Testis (tissue), 2 donors: ENCODE measurements at regions not wholly inside any gene's neighbourhood (a gene's known extent, or its start where the extent isn't known, plus 50 kb on each side); places are given as distances from the start of the nearest gene placed in this dataset.

Experiments
- POLR2A ChIP-seq: fragments of 450-650 bp; IDR thresholded peaks from one replicate; pipeline ENCODE4 v1.6.1; 2017; ENCODE audit warnings: antibody characterized with exemption, mild to moderate bottlenecking, moderate library complexity
- TF ChIP-seq, protein P1 (sequence below), 3 experiments: fragments of 450-650 bp in 2 of 3; fragments of 200-600 bp in 1 of 3; sonication (generic) in 1 of 3; IDR thresholded peaks; one replicate each; pipeline ENCODE4 v1.5.1; 2016 to 2019; ENCODE audit warnings: antibody characterized with exemption in 3 of 3, mild to moderate bottlenecking in 2 of 3, moderate library complexity in 1 of 3

DNA sequence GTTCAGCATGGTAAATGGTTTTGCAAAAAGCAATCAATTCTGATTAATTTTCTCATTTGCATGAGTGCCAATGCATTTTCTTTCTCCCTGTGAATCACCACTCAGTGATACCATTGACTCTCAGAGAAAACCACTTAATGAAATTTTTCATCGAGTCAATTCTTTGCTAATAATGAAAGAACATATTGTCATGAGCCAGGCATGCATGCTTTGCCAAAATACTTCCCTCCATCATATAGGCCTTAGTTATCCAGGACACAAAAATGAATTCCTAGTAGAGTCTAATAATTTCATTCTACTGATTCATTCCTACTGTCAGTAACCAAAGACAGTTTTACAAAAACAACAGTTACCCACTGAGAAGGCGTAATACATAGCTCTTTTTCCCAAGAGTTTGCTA is 680.0 kb downstream of the TRIML1 start:
- TF ChIP-seq, protein P1, sequence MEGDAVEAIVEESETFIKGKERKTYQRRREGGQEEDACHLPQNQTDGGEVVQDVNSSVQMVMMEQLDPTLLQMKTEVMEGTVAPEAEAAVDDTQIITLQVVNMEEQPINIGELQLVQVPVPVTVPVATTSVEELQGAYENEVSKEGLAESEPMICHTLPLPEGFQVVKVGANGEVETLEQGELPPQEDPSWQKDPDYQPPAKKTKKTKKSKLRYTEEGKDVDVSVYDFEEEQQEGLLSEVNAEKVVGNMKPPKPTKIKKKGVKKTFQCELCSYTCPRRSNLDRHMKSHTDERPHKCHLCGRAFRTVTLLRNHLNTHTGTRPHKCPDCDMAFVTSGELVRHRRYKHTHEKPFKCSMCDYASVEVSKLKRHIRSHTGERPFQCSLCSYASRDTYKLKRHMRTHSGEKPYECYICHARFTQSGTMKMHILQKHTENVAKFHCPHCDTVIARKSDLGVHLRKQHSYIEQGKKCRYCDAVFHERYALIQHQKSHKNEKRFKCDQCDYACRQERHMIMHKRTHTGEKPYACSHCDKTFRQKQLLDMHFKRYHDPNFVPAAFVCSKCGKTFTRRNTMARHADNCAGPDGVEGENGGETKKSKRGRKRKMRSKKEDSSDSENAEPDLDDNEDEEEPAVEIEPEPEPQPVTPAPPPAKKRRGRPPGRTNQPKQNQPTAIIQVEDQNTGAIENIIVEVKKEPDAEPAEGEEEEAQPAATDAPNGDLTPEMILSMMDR (IDR thresholded peaks at IDR 0.05), result no peak
- TF ChIP-seq POLR2A, result no peak
